ENCODE measurements at regions not wholly inside any gene's neighbourhood (a gene's known extent, or its start where the extent isn't known, plus 50 kb on each side); places are given as distances from the start of the nearest gene placed in this dataset.

DNA sequence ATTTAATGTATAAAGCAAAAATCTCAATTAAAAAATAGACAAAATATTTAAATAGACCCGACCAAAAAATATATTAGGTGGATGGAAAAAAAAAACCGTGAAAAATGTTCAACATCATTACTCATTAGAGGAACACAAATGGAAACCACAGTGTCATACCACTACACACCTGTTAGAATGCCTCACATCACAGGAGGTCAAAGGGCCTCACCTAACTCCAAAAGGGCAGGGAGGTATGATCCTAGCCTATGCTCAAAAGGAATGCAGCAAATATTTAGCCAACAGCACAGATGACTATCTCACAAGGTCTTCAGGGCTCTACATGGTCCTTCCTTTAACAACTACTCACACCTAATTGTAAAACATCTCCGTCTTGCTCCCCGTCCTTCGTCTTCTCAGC lies 185.5 kb upstream of the SETBP1 start:
- TF ChIP-seq, protein P1, sequence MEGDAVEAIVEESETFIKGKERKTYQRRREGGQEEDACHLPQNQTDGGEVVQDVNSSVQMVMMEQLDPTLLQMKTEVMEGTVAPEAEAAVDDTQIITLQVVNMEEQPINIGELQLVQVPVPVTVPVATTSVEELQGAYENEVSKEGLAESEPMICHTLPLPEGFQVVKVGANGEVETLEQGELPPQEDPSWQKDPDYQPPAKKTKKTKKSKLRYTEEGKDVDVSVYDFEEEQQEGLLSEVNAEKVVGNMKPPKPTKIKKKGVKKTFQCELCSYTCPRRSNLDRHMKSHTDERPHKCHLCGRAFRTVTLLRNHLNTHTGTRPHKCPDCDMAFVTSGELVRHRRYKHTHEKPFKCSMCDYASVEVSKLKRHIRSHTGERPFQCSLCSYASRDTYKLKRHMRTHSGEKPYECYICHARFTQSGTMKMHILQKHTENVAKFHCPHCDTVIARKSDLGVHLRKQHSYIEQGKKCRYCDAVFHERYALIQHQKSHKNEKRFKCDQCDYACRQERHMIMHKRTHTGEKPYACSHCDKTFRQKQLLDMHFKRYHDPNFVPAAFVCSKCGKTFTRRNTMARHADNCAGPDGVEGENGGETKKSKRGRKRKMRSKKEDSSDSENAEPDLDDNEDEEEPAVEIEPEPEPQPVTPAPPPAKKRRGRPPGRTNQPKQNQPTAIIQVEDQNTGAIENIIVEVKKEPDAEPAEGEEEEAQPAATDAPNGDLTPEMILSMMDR (IDR thresholded peaks at IDR 0.05): no peak
- TF ChIP-seq POLR2AphosphoS5 (IDR thresholded peaks at IDR 0.05) (no peak), POLR2A (IDR thresholded peaks at IDR 0.05; ENCODE audit: low read depth) (no peak)
